Uterus (tissue), 2 donors: ENCODE measurements at regions not wholly inside any gene's neighbourhood (a gene's known extent, or its start where the extent isn't known, plus 50 kb on each side); places are given as distances from the start of the nearest gene placed in this dataset.

Source experiments
- POLR2A ChIP-seq, 2 donors: fragments of 450-650 bp; IDR thresholded peaks; one replicate each; pipeline ENCODE4 v1.6.1; 2016; ENCODE audit warnings: antibody characterized with exemption in 2 of 2, mild to moderate bottlenecking in 1 of 2, moderate library complexity in 1 of 2
- TF ChIP-seq, protein P1 (sequence below), 4 experiments: fragments of 200-600 bp in 2 of 4; fragments of 450-650 bp in 2 of 4; sonication (generic) in 2 of 4; IDR thresholded peaks; one replicate each; pipeline ENCODE4 v1.5.1; 2016 to 2019; ENCODE audit warnings: antibody characterized with exemption in 4 of 4, mild to moderate bottlenecking in 2 of 4, moderate library complexity in 1 of 4

DNA sequence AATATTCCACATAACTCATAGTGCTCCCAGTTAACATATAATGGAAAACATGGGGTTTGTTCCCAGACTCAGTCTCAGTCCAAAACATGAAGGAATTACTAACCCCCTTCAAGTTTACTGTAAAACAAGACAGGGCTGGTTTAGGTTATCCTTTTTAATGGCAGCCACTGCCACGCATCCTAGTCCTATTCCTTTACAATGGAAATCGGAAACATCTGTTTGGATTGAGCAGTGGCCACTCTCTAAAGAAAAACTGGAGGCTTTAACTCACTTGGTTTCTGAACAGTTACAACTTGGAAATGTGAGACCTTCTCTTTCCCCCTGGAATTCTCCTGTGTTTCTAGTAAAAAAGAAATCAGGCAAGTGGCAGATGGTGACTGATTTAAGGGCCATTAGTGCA, 609.9 kb upstream of the ACO1 start:
- no peak for TF ChIP-seq POLR2A (IDR thresholded peaks at IDR 0.05)
- TF ChIP-seq, protein P1, sequence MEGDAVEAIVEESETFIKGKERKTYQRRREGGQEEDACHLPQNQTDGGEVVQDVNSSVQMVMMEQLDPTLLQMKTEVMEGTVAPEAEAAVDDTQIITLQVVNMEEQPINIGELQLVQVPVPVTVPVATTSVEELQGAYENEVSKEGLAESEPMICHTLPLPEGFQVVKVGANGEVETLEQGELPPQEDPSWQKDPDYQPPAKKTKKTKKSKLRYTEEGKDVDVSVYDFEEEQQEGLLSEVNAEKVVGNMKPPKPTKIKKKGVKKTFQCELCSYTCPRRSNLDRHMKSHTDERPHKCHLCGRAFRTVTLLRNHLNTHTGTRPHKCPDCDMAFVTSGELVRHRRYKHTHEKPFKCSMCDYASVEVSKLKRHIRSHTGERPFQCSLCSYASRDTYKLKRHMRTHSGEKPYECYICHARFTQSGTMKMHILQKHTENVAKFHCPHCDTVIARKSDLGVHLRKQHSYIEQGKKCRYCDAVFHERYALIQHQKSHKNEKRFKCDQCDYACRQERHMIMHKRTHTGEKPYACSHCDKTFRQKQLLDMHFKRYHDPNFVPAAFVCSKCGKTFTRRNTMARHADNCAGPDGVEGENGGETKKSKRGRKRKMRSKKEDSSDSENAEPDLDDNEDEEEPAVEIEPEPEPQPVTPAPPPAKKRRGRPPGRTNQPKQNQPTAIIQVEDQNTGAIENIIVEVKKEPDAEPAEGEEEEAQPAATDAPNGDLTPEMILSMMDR (IDR thresholded peaks at IDR 0.05), result no peak
